Skin epidermis (tissue), 12 donors: ENCODE measurements at regions not wholly inside any gene's neighbourhood (a gene's known extent, or its start where the extent isn't known, plus 50 kb on each side); places are given as distances from the start of the nearest gene placed in this dataset.

Experiments used
- H3K27ac ChIP-seq, 21 experiments: fragments of 200-600 bp; sonication (generic) in 11 of 21; one replicate each; pipeline ENCODE4 v1.5.0; 2020; ENCODE audit warnings: mild to moderate bottlenecking in 3 of 21, inconsistent platforms in 2 of 21, moderate library complexity in 2 of 21
- H3K4me3 ChIP-seq, 7 experiments: fragments of 200-600 bp; sonication (generic) in 2 of 7; one replicate each; pipeline ENCODE4 v1.5.0; 2020; ENCODE audit warnings: inconsistent platforms in 2 of 7, mild to moderate bottlenecking in 2 of 7, moderate library complexity in 1 of 7

DNA sequence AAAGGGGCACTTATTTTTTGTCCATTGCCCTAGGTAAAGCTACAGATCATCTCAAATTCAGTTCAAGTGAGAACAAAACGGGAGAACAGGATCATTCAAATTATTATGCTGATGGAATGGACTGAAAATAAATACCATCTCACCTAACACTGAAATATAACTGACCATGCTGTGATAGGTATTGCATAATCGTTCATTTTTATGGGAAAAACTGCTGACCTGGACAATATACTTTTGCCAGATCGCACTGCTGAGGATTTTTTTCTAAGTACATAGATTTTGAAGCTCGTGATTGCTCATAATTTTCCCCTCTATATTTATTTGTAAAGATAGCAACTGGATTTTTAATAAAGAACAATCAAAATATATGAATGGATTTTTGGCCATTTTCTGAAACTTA lies 636.6 kb upstream of the NEGR1 start:
- no peak overlapping the region for H3K27ac ChIP-seq
- no peak overlapping the region for H3K4me3 ChIP-seq

GRCh38 chr1:72917920-72918319 lies 635.6 kb upstream of the NEGR1 start:
- Histone ChIP-seq H3K27ac (no peak overlapping the region), H3K4me3 (no peak overlapping the region)

DNA sequence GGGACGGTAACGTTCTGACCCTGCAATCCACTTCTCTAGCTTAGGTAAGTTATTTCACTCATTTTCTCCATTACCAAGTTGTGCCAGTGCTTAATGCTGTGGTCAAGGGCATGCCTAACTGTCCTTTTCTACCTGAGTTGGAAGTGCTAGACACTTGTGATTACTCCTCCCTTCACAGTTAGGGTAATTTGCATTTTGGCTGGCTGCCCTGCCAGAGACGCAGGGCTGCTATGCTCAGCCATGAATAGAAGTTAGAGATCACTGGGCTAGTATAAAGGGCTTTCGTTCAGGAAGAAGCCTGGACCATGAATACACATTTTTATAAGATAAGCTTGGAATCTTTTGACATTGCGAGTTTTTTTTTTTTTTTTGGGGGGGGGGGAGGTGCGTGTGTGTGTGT lies 633.2 kb upstream of the NEGR1 start:
- no peak overlapping the region for H3K27ac ChIP-seq
- H3K4me3 ChIP-seq: no peak overlapping the region

GRCh38 chr1:72911656-72912055 lies 629.3 kb upstream of the NEGR1 start:
- H3K4me3 ChIP-seq: no peak overlapping the region
- no peak overlapping the region for H3K27ac ChIP-seq

- H3K4me3 ChIP-seq: no peak overlapping the region
- H3K27ac ChIP-seq: no peak overlapping the region
These were observed 613.9 kb upstream of the NEGR1 start for GRCh38 chr1:72896256-72896655.

- Histone ChIP-seq H3K4me3 (no peak overlapping the region), H3K27ac (no peak overlapping the region)
These were observed 610.1 kb upstream of the NEGR1 start for GRCh38 chr1:72892461-72892860.

DNA sequence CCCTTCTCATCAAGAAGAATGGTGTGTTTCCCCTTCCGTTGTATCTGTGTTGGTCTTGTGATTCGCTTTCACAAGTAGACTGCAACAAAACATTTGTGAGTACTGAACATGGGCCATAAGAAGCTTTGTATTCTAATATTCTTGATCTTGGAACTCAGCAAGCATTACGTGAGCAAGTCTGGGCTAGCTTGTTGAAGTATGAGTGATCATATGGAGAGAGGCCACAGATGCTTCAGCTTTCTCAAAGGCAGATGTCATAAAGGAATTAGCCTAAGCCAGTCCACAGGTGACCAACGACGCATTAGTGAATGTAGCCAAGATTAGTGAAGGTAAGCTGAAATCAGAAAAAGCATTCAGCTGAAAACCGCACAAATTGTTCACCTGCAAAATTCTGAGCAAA lies 609.6 kb upstream of the NEGR1 start:
- Histone ChIP-seq H3K4me3 (no peak overlapping the region), H3K27ac (no peak overlapping the region)

DNA sequence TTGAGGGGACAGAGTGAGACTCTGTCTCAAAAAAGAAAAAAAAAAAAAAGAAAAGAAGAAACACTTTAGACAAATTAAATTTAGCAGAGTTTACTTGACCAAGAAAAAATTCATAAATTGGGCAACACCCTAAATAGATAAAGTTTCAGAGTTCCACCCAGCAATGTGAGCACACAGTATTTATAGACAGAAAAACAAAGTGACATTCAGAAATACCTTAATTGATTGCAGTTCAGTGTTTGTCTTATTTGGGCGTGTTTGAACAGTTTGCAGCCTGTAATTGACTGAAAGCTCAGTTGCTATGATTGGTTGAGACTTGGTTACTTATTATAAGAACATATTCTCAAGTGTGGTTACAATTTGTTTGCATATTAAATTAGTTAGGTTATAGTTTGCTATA lies 603.5 kb upstream of the NEGR1 start:
- Histone ChIP-seq H3K27ac (no peak overlapping the region), H3K4me3 (no peak overlapping the region)

GRCh38 chr1:72885017-72885416 lies 602.7 kb upstream of the NEGR1 start:
- Histone ChIP-seq H3K4me3 (no peak overlapping the region), H3K27ac (no peak overlapping the region)

- H3K4me3 ChIP-seq: no peak overlapping the region
- H3K27ac ChIP-seq: no peak overlapping the region
These were observed 587.5 kb upstream of the NEGR1 start for GRCh38 chr1:72869873-72870272.

- Histone ChIP-seq H3K27ac (no peak overlapping the region), H3K4me3 (no peak overlapping the region)
These were observed 587.1 kb upstream of the NEGR1 start for GRCh38 chr1:72869441-72869840.

- H3K4me3 ChIP-seq: no peak overlapping the region
- H3K27ac ChIP-seq: no peak overlapping the region
These were observed 569.3 kb upstream of the NEGR1 start for GRCh38 chr1:72851597-72851996.

DNA sequence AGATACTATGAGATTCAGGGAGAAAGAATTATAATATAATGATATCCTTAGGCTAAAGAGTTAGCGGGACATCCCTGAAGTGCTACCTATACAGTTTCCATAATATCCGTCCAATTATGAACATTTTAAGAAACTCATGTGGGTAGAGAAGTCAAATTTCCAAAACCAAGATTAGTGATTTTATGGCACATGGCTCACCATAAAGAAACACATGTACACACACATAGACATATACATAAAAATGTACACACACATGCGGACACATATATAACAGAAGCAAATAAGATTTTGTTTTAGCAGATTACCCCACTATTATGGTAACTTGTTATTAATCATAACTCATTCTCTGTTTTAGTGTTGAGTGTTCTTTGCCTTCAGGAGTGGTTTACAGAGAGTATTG lies 566.7 kb upstream of the NEGR1 start:
- Histone ChIP-seq H3K4me3 (no peak overlapping the region), H3K27ac (no peak overlapping the region)

DNA sequence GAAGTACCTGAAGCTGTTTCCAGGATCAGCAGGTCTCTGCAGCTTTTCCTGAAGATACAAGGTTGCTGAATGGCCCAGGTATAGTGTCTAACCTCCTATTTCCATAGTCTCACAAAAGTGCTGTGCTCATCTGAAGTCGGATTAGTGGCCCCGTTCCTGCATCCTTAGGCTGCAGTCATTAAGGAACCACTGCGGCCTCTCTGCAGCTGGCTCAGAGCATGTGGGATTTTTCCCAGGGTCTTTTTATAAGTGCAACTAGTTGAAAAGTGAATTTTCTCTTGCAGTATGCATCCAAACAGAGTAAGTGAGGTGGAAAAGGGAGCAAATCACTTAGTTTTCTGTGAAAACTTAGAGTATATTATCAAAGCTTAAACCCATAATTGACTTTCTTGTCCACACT lies 565.3 kb upstream of the NEGR1 start:
- Histone ChIP-seq H3K4me3 (no peak overlapping the region), H3K27ac (no peak overlapping the region)

DNA sequence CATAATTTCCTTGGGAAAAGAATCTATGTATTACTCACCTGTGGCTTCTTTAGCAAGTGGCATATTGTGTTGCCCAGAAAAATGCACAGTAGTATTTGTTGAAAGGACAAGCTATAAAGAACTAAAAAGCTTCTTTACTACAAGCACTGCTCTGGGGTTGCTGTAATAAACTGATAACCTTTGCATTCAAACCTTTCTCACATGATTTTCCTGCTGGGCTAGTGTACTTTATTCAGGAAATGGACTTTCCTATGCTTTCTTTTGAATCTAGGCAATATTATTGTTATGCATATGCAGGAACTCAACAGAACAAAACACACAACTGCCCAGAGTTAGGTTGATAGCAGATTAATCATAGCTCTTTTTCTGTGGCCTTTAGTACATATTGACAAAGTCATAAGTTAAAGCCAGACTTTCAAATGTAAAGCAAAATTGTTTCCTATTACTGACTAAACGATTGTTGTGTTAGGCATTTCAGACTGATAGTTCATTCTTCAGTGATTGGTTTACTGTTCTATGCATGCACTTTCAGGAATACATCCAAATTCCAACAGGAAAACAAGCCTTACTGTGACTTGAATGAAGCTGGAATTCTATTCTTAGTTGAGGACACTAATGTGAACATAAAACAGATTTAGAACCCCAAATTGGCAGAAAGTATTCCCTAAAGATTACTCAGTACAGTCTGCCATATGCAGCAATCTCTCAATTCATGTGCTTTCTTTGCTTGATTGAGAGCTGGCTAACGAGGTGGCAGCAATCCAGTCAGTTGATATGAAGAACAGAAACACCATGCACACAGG lies 564.3 kb upstream of the NEGR1 start:
- Histone ChIP-seq H3K4me3 (no peak overlapping the region), H3K27ac (no peak overlapping the region)

- Histone ChIP-seq H3K27ac (no peak overlapping the region), H3K4me3 (no peak overlapping the region)
These were observed 563.6 kb upstream of the NEGR1 start for GRCh38 chr1:72845981-72846380.

- no peak overlapping the region for H3K4me3 ChIP-seq
- H3K27ac ChIP-seq: no peak overlapping the region
These were observed 563.0 kb upstream of the NEGR1 start for GRCh38 chr1:72845381-72845780.

- no peak overlapping the region for H3K27ac ChIP-seq
- H3K4me3 ChIP-seq: no peak overlapping the region
These were observed 555.4 kb upstream of the NEGR1 start for GRCh38 chr1:72837781-72838180.

GRCh38 chr1:72830606-72831390 lies 548.5 kb upstream of the NEGR1 start:
- Histone ChIP-seq H3K27ac (no peak overlapping the region), H3K4me3 (no peak overlapping the region)

GRCh38 chr1:72827278-72827677 lies 544.9 kb upstream of the NEGR1 start:
- no peak overlapping the region for H3K4me3 ChIP-seq
- no peak overlapping the region for H3K27ac ChIP-seq

GRCh38 chr1:72804541-72804940 lies 522.2 kb upstream of the NEGR1 start:
- Histone ChIP-seq H3K4me3 (no peak overlapping the region), H3K27ac (no peak overlapping the region)
